HL-60/S4 treated with phorbol 12-myristate 13-acetate at 8.2 ng/mL for 4 days and 3 days (cell line): ENCODE measurements at regions not wholly inside any gene's neighbourhood (a gene's known extent, or its start where the extent isn't known, plus 50 kb on each side); places are given as distances from the start of the nearest gene placed in this dataset.

Experiments
- in situ Hi-C: fragments of 300-500 bp; cut with MboI; formaldehyde crosslinking; loops from 2 replicates; pipeline ENCODE4 v1.15.0; 2022; ENCODE audit warnings: low sequenced_read_pairs

GRCh38 chr11:131229221-131229620 is 141.2 kb upstream of the NTM start:
- in situ Hi-C loops = no loop called here

GRCh38 chr11:131231317-131231940 is 139.0 kb upstream of the NTM start:
- in situ Hi-C loops = no loop called here

- in situ Hi-C loops = no loop called here
Measured at GRCh38 chr11:131232261-131232660, 138.2 kb upstream of the NTM start.

GRCh38 chr11:131234221-131234620 is 136.2 kb upstream of the NTM start:
- in situ Hi-C loops = no loop called here

GRCh38 chr11:131235328-131236298 is 134.8 kb upstream of the NTM start:
- in situ Hi-C loops = no loop called here

- in situ Hi-C loops = no loop called here
Measured at GRCh38 chr11:131240421-131240820, 130.0 kb upstream of the NTM start.

GRCh38 chr11:131242476-131243000 is 127.9 kb upstream of the NTM start:
- in situ Hi-C loops = no loop called here

GRCh38 chr11:131246156-131246555 is 124.3 kb upstream of the NTM start:
- in situ Hi-C loops = no loop called here

- in situ Hi-C loops = no loop called here
Measured at GRCh38 chr11:131246663-131247062, 123.8 kb upstream of the NTM start.

- in situ Hi-C loops = no loop called here
Measured at GRCh38 chr11:131248588-131248987, 121.8 kb upstream of the NTM start.

GRCh38 chr11:131253142-131253655 is 117.2 kb upstream of the NTM start:
- in situ Hi-C loops = no loop called here

- in situ Hi-C loops = no loop called here
Measured at GRCh38 chr11:131253656-131254151, 116.7 kb upstream of the NTM start.

- in situ Hi-C loops = no loop called here
Measured at GRCh38 chr11:131254254-131254653, 116.2 kb upstream of the NTM start.

GRCh38 chr11:131274233-131274632 is 96.2 kb upstream of the NTM start:
- in situ Hi-C loops = no loop called here

- in situ Hi-C loops = no loop called here
Measured at GRCh38 chr11:131275580-131275979, 94.8 kb upstream of the NTM start.

- in situ Hi-C loops = no loop called here
Measured at GRCh38 chr11:131278472-131278871, 91.9 kb upstream of the NTM start.

GRCh38 chr11:131279654-131280384 is 90.6 kb upstream of the NTM start:
- in situ Hi-C loops = no loop called here

- in situ Hi-C loops = no loop called here
Measured at GRCh38 chr11:131281316-131281715, 89.1 kb upstream of the NTM start.

GRCh38 chr11:131284041-131284440 is 86.4 kb upstream of the NTM start:
- in situ Hi-C loops = no loop called here

- in situ Hi-C loops = no loop called here
Measured at GRCh38 chr11:131288521-131289091, 81.8 kb upstream of the NTM start.

- in situ Hi-C loops = no loop called here
Measured at GRCh38 chr11:131290185-131290584, 80.2 kb upstream of the NTM start.
